ENCODE measurements at regions not wholly inside any gene's neighbourhood (a gene's known extent, or its start where the extent isn't known, plus 50 kb on each side); places are given as distances from the start of the nearest gene placed in this dataset.

DNA sequence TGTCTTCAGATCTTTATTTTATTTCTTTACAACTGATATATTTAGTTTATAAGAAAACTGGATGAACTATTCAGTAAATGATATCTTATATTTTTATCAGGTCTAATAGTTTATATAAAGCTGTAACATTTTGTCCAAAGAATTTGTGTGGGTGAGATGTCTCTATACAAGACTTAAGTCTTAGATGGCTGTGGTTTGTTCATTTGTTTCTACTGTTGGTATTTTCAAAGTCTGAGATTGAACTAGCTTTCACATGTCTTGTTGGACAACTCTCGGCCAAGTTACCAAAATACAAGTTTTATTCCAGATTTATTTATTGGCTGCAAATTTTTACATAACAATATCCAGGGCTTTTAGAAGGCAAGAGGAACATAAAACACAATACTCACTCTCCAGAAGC is 286.0 kb downstream of the NR2F1-AS1 start:
- Histone ChIP-seq H3K9me3 (ENCODE audit: low read length) (no peaks in the 10 kb centered on the region), H3K4me3 (ENCODE audit: low read depth, low read length, poor library complexity, severe bottlenecking) (no peak overlapping the region), H3K79me2 (ENCODE audit: insufficient read depth, low read length) (no peaks in the 10 kb centered on the region), H3K4me2 (ENCODE audit: low read length) (no peak overlapping the region), H3F3A (ENCODE audit: insufficient read depth, low read length) (no peaks in the 10 kb centered on the region), H3K27me3 (ENCODE audit: insufficient read depth, low read length) (no peaks in the 10 kb centered on the region), H3K9ac (ENCODE audit: low read length) (no peak overlapping the region), H3K27ac (ENCODE audit: low read depth, low read length, poor library complexity, severe bottlenecking) (no peak overlapping the region), H3K4me1 (ENCODE audit: insufficient read depth, low read length, severe bottlenecking) (no peaks in the 10 kb centered on the region), H3K36me3 (ENCODE audit: insufficient read depth, low read length) (no peaks in the 10 kb centered on the region), H3K9me2 (ENCODE audit: low read depth, low read length) (no peaks in the 10 kb centered on the region), H2AFZ (ENCODE audit: low read length) (no peak overlapping the region), H4K20me1 (ENCODE audit: insufficient read depth, low read length) (no peaks in the 10 kb centered on the region)
- no peak for TF ChIP-seq EZH2 (IDR thresholded peaks at IDR 0.05; ENCODE audit: borderline replicate concordance, low read length)
- TF ChIP-seq, protein P1, sequence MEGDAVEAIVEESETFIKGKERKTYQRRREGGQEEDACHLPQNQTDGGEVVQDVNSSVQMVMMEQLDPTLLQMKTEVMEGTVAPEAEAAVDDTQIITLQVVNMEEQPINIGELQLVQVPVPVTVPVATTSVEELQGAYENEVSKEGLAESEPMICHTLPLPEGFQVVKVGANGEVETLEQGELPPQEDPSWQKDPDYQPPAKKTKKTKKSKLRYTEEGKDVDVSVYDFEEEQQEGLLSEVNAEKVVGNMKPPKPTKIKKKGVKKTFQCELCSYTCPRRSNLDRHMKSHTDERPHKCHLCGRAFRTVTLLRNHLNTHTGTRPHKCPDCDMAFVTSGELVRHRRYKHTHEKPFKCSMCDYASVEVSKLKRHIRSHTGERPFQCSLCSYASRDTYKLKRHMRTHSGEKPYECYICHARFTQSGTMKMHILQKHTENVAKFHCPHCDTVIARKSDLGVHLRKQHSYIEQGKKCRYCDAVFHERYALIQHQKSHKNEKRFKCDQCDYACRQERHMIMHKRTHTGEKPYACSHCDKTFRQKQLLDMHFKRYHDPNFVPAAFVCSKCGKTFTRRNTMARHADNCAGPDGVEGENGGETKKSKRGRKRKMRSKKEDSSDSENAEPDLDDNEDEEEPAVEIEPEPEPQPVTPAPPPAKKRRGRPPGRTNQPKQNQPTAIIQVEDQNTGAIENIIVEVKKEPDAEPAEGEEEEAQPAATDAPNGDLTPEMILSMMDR (IDR thresholded peaks at IDR 0.05; ENCODE audit: low read length), result no peak

DNA sequence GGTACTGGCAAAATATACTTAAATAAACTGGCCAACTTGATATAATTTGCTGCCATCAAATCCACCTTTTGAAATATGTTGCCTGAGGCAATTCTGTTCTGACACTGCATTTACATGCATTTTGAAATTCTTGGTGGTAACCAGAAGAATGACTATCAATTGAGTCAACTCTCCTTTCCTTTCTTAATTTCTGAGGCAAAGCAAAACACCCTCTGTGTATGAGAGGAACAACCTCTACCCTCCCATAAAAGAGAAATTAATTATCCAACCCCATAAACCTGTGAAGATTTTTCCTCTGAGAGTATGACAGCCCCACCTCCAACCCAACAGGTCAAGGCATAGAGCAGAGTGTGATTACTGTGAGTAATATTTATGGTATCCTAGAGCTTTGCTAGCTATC is 286.8 kb downstream of the NR2F1-AS1 start:
- Histone ChIP-seq H4K20me1 (ENCODE audit: insufficient read depth, low read length) (no peaks in the 10 kb centered on the region), H3K4me3 (ENCODE audit: low read depth, low read length, poor library complexity, severe bottlenecking) (no peak overlapping the region), H3F3A (ENCODE audit: insufficient read depth, low read length) (no peaks in the 10 kb centered on the region), H3K9me2 (ENCODE audit: low read depth, low read length) (no peaks in the 10 kb centered on the region), H3K79me2 (ENCODE audit: insufficient read depth, low read length) (no peaks in the 10 kb centered on the region), H3K9ac (ENCODE audit: low read length) (no peak overlapping the region), H3K36me3 (ENCODE audit: insufficient read depth, low read length) (no peaks in the 10 kb centered on the region), H3K27me3 (ENCODE audit: insufficient read depth, low read length) (no peaks in the 10 kb centered on the region), H3K4me1 (ENCODE audit: insufficient read depth, low read length, severe bottlenecking) (no peaks in the 10 kb centered on the region), H3K9me3 (ENCODE audit: low read length) (no peaks in the 10 kb centered on the region), H3K4me2 (ENCODE audit: low read length) (no peak overlapping the region), H2AFZ (ENCODE audit: low read length) (no peak overlapping the region), H3K27ac (ENCODE audit: low read depth, low read length, poor library complexity, severe bottlenecking) (no peak overlapping the region)
- TF ChIP-seq EZH2 (IDR thresholded peaks at IDR 0.05; ENCODE audit: borderline replicate concordance, low read length), result no peak
- TF ChIP-seq, protein P1 (IDR thresholded peaks at IDR 0.05; ENCODE audit: low read length), result no peak

DNA sequence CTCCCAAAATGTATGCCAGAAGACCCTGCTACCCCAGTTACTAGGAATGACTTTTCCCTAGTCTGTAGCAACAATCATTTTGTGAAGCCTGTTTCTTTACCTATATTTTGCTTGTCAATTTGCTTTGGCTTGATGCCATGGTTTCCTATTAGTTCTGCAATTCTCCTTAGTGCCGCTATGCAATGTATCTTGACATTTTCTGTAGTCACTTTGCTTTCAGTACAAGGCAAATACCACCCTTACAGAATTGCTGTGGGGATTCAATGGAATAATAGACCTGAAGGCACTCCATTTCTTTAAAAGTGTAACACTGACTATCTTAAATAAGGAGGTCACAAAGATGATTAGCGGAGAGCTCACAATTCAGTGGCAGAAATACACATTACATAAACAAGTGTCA is 291.1 kb downstream of the NR2F1-AS1 start:
- Histone ChIP-seq H3K27ac (ENCODE audit: low read depth, low read length, poor library complexity, severe bottlenecking) (no peak overlapping the region), H3K4me3 (ENCODE audit: low read depth, low read length, poor library complexity, severe bottlenecking) (no peak overlapping the region), H3K36me3 (ENCODE audit: insufficient read depth, low read length) (no peaks in the 10 kb centered on the region), H3K4me2 (ENCODE audit: low read length) (no peak overlapping the region), H2AFZ (ENCODE audit: low read length) (no peak overlapping the region), H4K20me1 (ENCODE audit: insufficient read depth, low read length) (no peaks in the 10 kb centered on the region), H3K27me3 (ENCODE audit: insufficient read depth, low read length) (no peaks in the 10 kb centered on the region), H3K4me1 (ENCODE audit: insufficient read depth, low read length, severe bottlenecking) (no peaks in the 10 kb centered on the region), H3K79me2 (ENCODE audit: insufficient read depth, low read length) (no peaks in the 10 kb centered on the region), H3K9me2 (ENCODE audit: low read depth, low read length) (no peaks in the 10 kb centered on the region), H3K9me3 (ENCODE audit: low read length) (peaks cover 5% of the 10 kb centered on the region; the same call in 1 of the 2 replicates), H3K9ac (ENCODE audit: low read length) (no peak overlapping the region), H3F3A (ENCODE audit: insufficient read depth, low read length) (no peaks in the 10 kb centered on the region)
- no peak for TF ChIP-seq EZH2 (IDR thresholded peaks at IDR 0.05; ENCODE audit: borderline replicate concordance, low read length)
- TF ChIP-seq, protein P1 (IDR thresholded peaks at IDR 0.05; ENCODE audit: low read length), result no peak

Data from OCI-LY1 (cell line).